Skeletal muscle tissue (tissue), 3 donors: ENCODE measurements at regions not wholly inside any gene's neighbourhood (a gene's known extent, or its start where the extent isn't known, plus 50 kb on each side); places are given as distances from the start of the nearest gene placed in this dataset.

Source experiments
- H3K27ac ChIP-seq: one replicate; pipeline ENCODE4 v1.7.0; 2013; ENCODE audit warnings: mild to moderate bottlenecking, low read depth, low read length, inconsistent platforms
- H3K27me3 ChIP-seq, 3 donors: one replicate each; pipeline ENCODE4 v1.7.0; 2013; ENCODE audit warnings: low read length in 3 of 3; ENCODE audit not compliant: control insufficient read depth in 3 of 3, insufficient read depth in 3 of 3
- H3K36me3 ChIP-seq, 3 donors: one replicate each; pipeline ENCODE4 v1.7.0; 2013; ENCODE audit warnings: low read length in 3 of 3; ENCODE audit not compliant: control insufficient read depth in 3 of 3, insufficient read depth in 3 of 3
- H3K4me1 ChIP-seq, 3 donors: one replicate each; pipeline ENCODE4 v1.7.0; 2013; ENCODE audit warnings: low read length in 3 of 3, mild to moderate bottlenecking in 3 of 3; ENCODE audit not compliant: control insufficient read depth in 3 of 3, insufficient read depth in 3 of 3
- H3K4me3 ChIP-seq, 3 donors: one replicate each; pipeline ENCODE4 v1.7.0; 2013; ENCODE audit warnings: low read length in 3 of 3
- H3K9ac ChIP-seq, 3 donors: one replicate each; pipeline ENCODE4 v1.7.0; 2013; ENCODE audit warnings: low read length in 3 of 3, mild to moderate bottlenecking in 3 of 3, moderate library complexity in 2 of 3, low read depth in 1 of 3
- H3K9me3 ChIP-seq, 3 donors: one replicate each; pipeline ENCODE4 v1.7.0; 2013; ENCODE audit warnings: low read length in 3 of 3; ENCODE audit not compliant: control insufficient read depth in 3 of 3
- donor health status: Osteomylitis.

GRCh38 chr2:144049137-144049536 is 470.8 kb downstream of the ZEB2 start:
- Histone ChIP-seq H3K27ac (no peak overlapping the region), H3K4me3 (no peak overlapping the region), H3K9me3 (no peaks in the 10 kb centered on the region), H3K36me3 (no peaks in the 10 kb centered on the region), H3K27me3 (no peaks in the 10 kb centered on the region), H3K9ac (no peak overlapping the region), H3K4me1 (peaks cover 0 to 5% (median 0%) of the 10 kb centered on the region in 3 donors)

- H3K9me3 ChIP-seq, result no peaks in the 10 kb centered on the region
- H3K27ac ChIP-seq, result no peak overlapping the region
- H3K9ac ChIP-seq, result no peak overlapping the region
- no peaks in the 10 kb centered on the region for H3K27me3 ChIP-seq
- no peaks in the 10 kb centered on the region for H3K36me3 ChIP-seq
- no peak overlapping the region for H3K4me3 ChIP-seq
- H3K4me1 ChIP-seq, result peaks cover 0 to 5% (median 0%) of the 10 kb centered on the region in 3 donors
Measured at GRCh38 chr2:144048631-144049060, 471.3 kb downstream of the ZEB2 start.

GRCh38 chr2:144042751-144043150 is 477.2 kb downstream of the ZEB2 start:
- Histone ChIP-seq H3K4me1 (no peaks in the 10 kb centered on the region), H3K9ac (no peak overlapping the region), H3K27ac (no peak overlapping the region), H3K9me3 (no peaks in the 10 kb centered on the region), H3K27me3 (no peaks in the 10 kb centered on the region), H3K36me3 (no peaks in the 10 kb centered on the region), H3K4me3 (no peak overlapping the region)

- Histone ChIP-seq H3K9me3 (no peaks in the 10 kb centered on the region), H3K27ac (no peak overlapping the region), H3K36me3 (no peaks in the 10 kb centered on the region), H3K9ac (no peak overlapping the region), H3K4me1 (no peaks in the 10 kb centered on the region), H3K4me3 (no peak overlapping the region), H3K27me3 (no peaks in the 10 kb centered on the region)
Measured at GRCh38 chr2:144041612-144042011, 478.3 kb downstream of the ZEB2 start.

- H3K27me3 ChIP-seq, result no peaks in the 10 kb centered on the region
- no peak overlapping the region for H3K27ac ChIP-seq
- no peaks in the 10 kb centered on the region for H3K36me3 ChIP-seq
- no peaks in the 10 kb centered on the region for H3K9me3 ChIP-seq
- no peak overlapping the region for H3K9ac ChIP-seq
- H3K4me3 ChIP-seq, result no peak overlapping the region
- H3K4me1 ChIP-seq, result no peaks in the 10 kb centered on the region
Measured at GRCh38 chr2:144040834-144041233, 479.1 kb downstream of the ZEB2 start.

GRCh38 chr2:144032566-144032965 is 487.4 kb downstream of the ZEB2 start:
- H3K4me3 ChIP-seq, result no peak overlapping the region
- no peaks in the 10 kb centered on the region for H3K27me3 ChIP-seq
- H3K27ac ChIP-seq, result no peak overlapping the region
- H3K4me1 ChIP-seq, result no peaks in the 10 kb centered on the region
- no peak overlapping the region for H3K9ac ChIP-seq
- no peaks in the 10 kb centered on the region for H3K36me3 ChIP-seq
- H3K9me3 ChIP-seq, result no peaks in the 10 kb centered on the region

GRCh38 chr2:144030791-144031190 is 489.1 kb downstream of the ZEB2 start:
- H3K4me3 ChIP-seq, result no peak overlapping the region

GRCh38 chr2:144027593-144027992 is 492.3 kb downstream of the ZEB2 start:
- no peaks in the 10 kb centered on the region for H3K27me3 ChIP-seq
- no peak overlapping the region for H3K9ac ChIP-seq
- H3K9me3 ChIP-seq, result no peaks in the 10 kb centered on the region

More at GRCh38 chr2:144030791-144031190, 489.1 kb downstream of the ZEB2 start:
- Histone ChIP-seq H3K9ac (no peak overlapping the region), H3K27me3 (no peaks in the 10 kb centered on the region), H3K9me3 (no peaks in the 10 kb centered on the region), H3K4me1 (no peaks in the 10 kb centered on the region), H3K27ac (no peak overlapping the region), H3K36me3 (no peaks in the 10 kb centered on the region)

GRCh38 chr2:144026753-144027152 is 493.2 kb downstream of the ZEB2 start:
- Histone ChIP-seq H3K9ac (no peak overlapping the region), H3K9me3 (no peaks in the 10 kb centered on the region), H3K4me1 (no peaks in the 10 kb centered on the region), H3K27ac (no peak overlapping the region), H3K36me3 (no peaks in the 10 kb centered on the region), H3K27me3 (no peaks in the 10 kb centered on the region), H3K4me3 (no peak overlapping the region)

More at GRCh38 chr2:144027593-144027992, 492.3 kb downstream of the ZEB2 start:
- no peak overlapping the region for H3K27ac ChIP-seq
- H3K4me3 ChIP-seq, result no peak overlapping the region
- no peaks in the 10 kb centered on the region for H3K36me3 ChIP-seq
- no peaks in the 10 kb centered on the region for H3K4me1 ChIP-seq

- H3K4me3 ChIP-seq, result no peak overlapping the region
- no peak overlapping the region for H3K27ac ChIP-seq
- H3K27me3 ChIP-seq, result no peaks in the 10 kb centered on the region
- no peaks in the 10 kb centered on the region for H3K36me3 ChIP-seq
- no peak overlapping the region for H3K9ac ChIP-seq
- no peaks in the 10 kb centered on the region for H3K9me3 ChIP-seq
- no peaks in the 10 kb centered on the region for H3K4me1 ChIP-seq
Measured at GRCh38 chr2:144020047-144020446, 499.9 kb downstream of the ZEB2 start.
